Tibial nerve (tissue), 4 donors: ENCODE measurements at regions not wholly inside any gene's neighbourhood (a gene's known extent, or its start where the extent isn't known, plus 50 kb on each side); places are given as distances from the start of the nearest gene placed in this dataset.
"Not testable (repeated sequence)": the region's sequence is repeated elsewhere in the genome, so short reads cannot be mapped to it uniquely, and the experiment has no call there.

Experiments
- DNase-seq, 2 donors: peaks; one replicate each; pipeline ENCODE4 v3.0.0-alpha.2; 2019; ENCODE audit warnings: low spot score in 2 of 2
- H3K27ac ChIP-seq, 4 donors: fragments of 200-600 bp; sonication (generic) in 3 of 4; one replicate each; pipeline ENCODE4 v1.5.1; 2017 to 2019; ENCODE audit warnings: mild to moderate bottlenecking in 1 of 4
- H3K27me3 ChIP-seq, 2 donors: fragments of 200-600 bp; sonication (generic) in 1 of 2; one replicate each; pipeline versions ENCODE4 v1.5.1 to v1.6.0; 2017 to 2019
- H3K36me3 ChIP-seq, 3 donors: fragments of 200-600 bp; sonication (generic); one replicate each; pipeline ENCODE4 v1.5.1; 2018 to 2019
- H3K4me1 ChIP-seq, 4 donors: fragments of 200-600 bp; sonication (generic) in 3 of 4; one replicate each; pipeline ENCODE4 v1.5.1; 2017 to 2019
- H3K4me3 ChIP-seq, 4 donors: fragments of 200-600 bp; sonication (generic) in 3 of 4; one replicate each; pipeline ENCODE4 v1.5.1; 2017 to 2019; ENCODE audit warnings: mild to moderate bottlenecking in 1 of 4, moderate library complexity in 1 of 4
- H3K9me3 ChIP-seq, 4 donors: fragments of 200-600 bp; sonication (generic) in 3 of 4; one replicate each; pipeline ENCODE4 v1.5.1; 2017 to 2019
- CTCF ChIP-seq, 5 experiments: fragments of 200-600 bp in 3 of 5; fragments of 450-650 bp in 2 of 5; sonication (generic) in 3 of 5; IDR thresholded peaks; one replicate each; pipeline ENCODE4 v1.5.1; 2016 to 2019; ENCODE audit warnings: antibody characterized with exemption in 5 of 5, mild to moderate bottlenecking in 3 of 5, moderate library complexity in 2 of 5
- EP300 ChIP-seq, 2 donors: sonication (generic); formaldehyde crosslinking; IDR thresholded peaks; one replicate each; pipeline ENCODE4 v1.6.1; 2017; ENCODE audit warnings: antibody characterized with exemption in 2 of 2, mild to moderate bottlenecking in 1 of 2
- POLR2A ChIP-seq, 2 donors: fragments of 450-650 bp; IDR thresholded peaks; one replicate each; pipeline ENCODE4 v1.6.1; 2017; ENCODE audit warnings: antibody characterized with exemption in 2 of 2, mild to moderate bottlenecking in 2 of 2, moderate library complexity in 2 of 2
- WGBS, 2 donors: methylation state at CpG; one replicate each; pipeline ENCODE4 v1.1.5; 2018; 5-methylcytosine and 5-hydroxymethylcytosine counted together

DNA sequence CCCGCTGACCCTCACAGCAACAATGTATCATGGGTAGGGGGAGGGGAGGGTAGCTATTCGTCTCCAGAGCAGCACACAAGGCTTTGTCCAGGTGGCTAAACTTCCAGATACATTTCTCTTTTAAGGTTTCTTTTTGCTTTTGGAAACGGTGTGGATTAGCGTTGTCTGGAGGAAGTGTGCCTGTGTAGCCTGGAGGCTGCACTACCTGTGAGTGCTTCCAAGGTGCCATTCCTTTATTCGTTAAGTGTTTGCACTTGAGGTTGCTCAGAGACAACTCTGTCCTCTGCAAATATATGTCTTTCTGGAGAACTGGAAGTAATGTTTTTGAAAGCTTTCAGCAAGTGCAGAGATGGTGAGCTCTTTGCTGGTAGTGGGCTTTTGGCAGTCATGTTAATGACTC lies 53.1 kb downstream of the HSFY1 start:
- WGBS, 2 donors, result no CpG with 5 or more reads among the region's 5 CpGs
- not testable (repeated sequence) for DNase-seq, H3K27ac ChIP-seq

GRCh38 chrY:18601287-18601686 lies 54.8 kb downstream of the HSFY1 start:
- H3K4me1 ChIP-seq, H3K27ac ChIP-seq, H3K4me3 ChIP-seq, H3K9me3 ChIP-seq, H3K27me3 ChIP-seq, H3K36me3 ChIP-seq, DNase-seq: not testable (repeated sequence)
- no CpG with 5 or more reads among the region's 2 CpGs for WGBS, 2 donors

More for the DNA sequence above, 53.1 kb downstream of the HSFY1 start:
- H3K9me3 ChIP-seq, H3K27me3 ChIP-seq, H3K4me3 ChIP-seq, H3K4me1 ChIP-seq, H3K36me3 ChIP-seq: not testable (repeated sequence)

- WGBS, 2 donors, result no CpG with 5 or more reads among the region's 5 CpGs
- not testable (repeated sequence) for DNase-seq, H3K27me3 ChIP-seq, H3K36me3 ChIP-seq, H3K27ac ChIP-seq, H3K9me3 ChIP-seq, H3K4me3 ChIP-seq, H3K4me1 ChIP-seq
Measured at GRCh38 chrY:18606251-18606650, 59.7 kb downstream of the HSFY1 start.

GRCh38 chrY:18608205-18608604 lies 61.7 kb downstream of the HSFY1 start:
- not testable (repeated sequence) for H3K27me3 ChIP-seq, H3K9me3 ChIP-seq, H3K4me1 ChIP-seq, H3K36me3 ChIP-seq, DNase-seq, H3K4me3 ChIP-seq, H3K27ac ChIP-seq
- no CpG with 5 or more reads among the region's 4 CpGs for WGBS, 2 donors

- H3K4me3 ChIP-seq, DNase-seq, H3K9me3 ChIP-seq, H3K4me1 ChIP-seq, H3K27me3 ChIP-seq, H3K36me3 ChIP-seq, H3K27ac ChIP-seq: not testable (repeated sequence)
- no CpG with 5 or more reads among the region's 1 CpG for WGBS, 2 donors
Measured at GRCh38 chrY:18615809-18616208, 69.3 kb downstream of the HSFY1 start.

DNA sequence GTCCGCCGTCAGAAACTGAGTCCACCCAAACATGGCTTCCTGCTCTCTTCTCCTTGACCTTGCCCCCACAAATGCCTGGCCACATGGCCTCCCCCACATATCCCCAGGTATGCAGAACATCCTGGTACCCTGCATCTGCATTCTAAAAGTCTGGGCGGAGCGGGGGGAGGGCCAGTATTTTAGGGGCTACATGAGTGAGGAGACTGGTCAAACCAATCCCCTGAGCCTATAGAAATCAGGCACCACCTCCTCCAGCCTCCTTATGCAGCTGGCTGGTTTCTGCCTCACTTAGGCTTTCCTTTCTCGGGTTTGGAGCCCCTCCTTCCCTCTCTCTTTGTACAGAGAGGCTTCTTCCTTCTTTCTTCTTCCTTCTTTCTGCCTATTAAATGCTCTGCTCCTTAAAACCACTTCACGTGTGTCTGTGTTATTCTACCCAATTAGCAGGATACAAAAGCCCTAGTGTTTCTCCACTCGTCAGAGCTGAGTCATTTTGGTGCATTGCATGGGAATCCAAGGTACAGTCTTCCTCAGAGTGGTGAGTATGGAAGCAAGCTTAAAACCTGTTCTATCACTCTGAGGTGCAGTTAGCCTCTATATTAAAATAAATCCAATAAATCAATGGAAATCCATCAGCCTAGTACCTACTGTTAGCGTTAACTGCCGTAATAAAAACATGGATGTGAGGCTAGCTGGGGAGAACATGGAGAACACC lies 83.4 kb downstream of the HSFY1 start:
- not testable (repeated sequence) for H3K36me3 ChIP-seq, H3K27ac ChIP-seq, H3K4me3 ChIP-seq, H3K9me3 ChIP-seq, DNase-seq, H3K4me1 ChIP-seq, H3K27me3 ChIP-seq
- no CpG with 5 or more reads among the region's 9 CpGs for WGBS, 2 donors

DNA sequence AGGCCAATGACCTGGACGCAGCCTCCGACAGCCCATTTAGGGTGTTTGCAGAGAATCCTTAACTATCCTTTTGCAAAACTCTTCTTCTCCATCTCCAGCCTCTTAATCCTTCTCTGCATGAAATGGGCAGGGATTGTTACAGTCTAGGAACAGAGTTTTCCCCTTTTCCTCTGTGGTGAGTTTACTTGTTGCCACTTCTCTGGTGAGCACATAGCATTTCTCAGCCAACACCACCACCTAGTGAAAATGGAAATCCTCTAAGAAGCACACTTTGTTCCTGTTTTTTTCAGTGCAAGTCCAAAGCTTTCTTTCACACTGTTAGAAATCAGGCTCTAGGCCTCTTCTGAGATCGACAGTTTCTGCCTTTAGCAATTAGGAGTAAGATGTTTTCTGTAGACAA lies 84.1 kb downstream of the HSFY1 start:
- H3K4me3 ChIP-seq, H3K4me1 ChIP-seq, H3K36me3 ChIP-seq, H3K27me3 ChIP-seq, DNase-seq, H3K27ac ChIP-seq, H3K9me3 ChIP-seq: not testable (repeated sequence)
- no CpG with 5 or more reads among the region's 3 CpGs for WGBS, 2 donors

DNA sequence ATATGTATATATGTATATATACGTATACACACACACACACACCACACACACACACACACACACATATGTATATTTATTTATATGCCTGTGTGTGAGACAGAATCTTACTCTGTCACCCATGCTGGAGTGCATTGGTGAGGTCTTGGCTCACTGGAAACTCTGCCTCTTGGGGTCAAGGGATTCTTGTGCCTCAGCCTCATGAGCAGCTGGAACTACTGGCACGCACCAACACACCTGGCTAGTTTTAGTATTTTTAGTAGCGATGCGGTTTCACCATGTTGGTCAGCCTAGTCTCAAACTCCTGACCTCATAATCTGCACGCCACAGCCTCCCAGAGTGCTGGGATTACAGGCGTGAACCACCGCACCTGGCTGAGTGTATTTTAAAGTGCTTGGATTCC lies 85.1 kb downstream of the HSFY1 start:
- H3K36me3 ChIP-seq, H3K9me3 ChIP-seq, H3K27me3 ChIP-seq, H3K4me1 ChIP-seq, H3K4me3 ChIP-seq, DNase-seq, H3K27ac ChIP-seq: not testable (repeated sequence)
- no CpG with 5 or more reads among the region's 7 CpGs for WGBS, 2 donors

GRCh38 chrY:18650746-18651145 lies 104.2 kb downstream of the HSFY1 start:
- H3K27me3 ChIP-seq, result no peaks in the 10 kb centered on the region
- TF ChIP-seq CTCF (IDR thresholded peaks at IDR 0.05) (no peak), EP300 (IDR thresholded peaks at IDR 0.05) (no peak), POLR2A (IDR thresholded peaks at IDR 0.05) (no peak)
- DNase-seq, result no peak
- H3K4me3 ChIP-seq, result no peak overlapping the region
- 93% methylated on average over 2 of the region's 2 CpGs; no CpG with 5 or more reads in 1 of the 2 donors for WGBS, 2 donors
- H3K27ac ChIP-seq, result no peak overlapping the region
- H3K9me3 ChIP-seq, result no peaks in the 10 kb centered on the region
- H3K36me3 ChIP-seq, result no peaks in the 10 kb centered on the region
- no peaks in the 10 kb centered on the region for H3K4me1 ChIP-seq
